ENCODE measurements at regions not wholly inside any gene's neighbourhood (a gene's known extent, or its start where the extent isn't known, plus 50 kb on each side); places are given as distances from the start of the nearest gene placed in this dataset.

- TF ChIP-seq, protein P1, sequence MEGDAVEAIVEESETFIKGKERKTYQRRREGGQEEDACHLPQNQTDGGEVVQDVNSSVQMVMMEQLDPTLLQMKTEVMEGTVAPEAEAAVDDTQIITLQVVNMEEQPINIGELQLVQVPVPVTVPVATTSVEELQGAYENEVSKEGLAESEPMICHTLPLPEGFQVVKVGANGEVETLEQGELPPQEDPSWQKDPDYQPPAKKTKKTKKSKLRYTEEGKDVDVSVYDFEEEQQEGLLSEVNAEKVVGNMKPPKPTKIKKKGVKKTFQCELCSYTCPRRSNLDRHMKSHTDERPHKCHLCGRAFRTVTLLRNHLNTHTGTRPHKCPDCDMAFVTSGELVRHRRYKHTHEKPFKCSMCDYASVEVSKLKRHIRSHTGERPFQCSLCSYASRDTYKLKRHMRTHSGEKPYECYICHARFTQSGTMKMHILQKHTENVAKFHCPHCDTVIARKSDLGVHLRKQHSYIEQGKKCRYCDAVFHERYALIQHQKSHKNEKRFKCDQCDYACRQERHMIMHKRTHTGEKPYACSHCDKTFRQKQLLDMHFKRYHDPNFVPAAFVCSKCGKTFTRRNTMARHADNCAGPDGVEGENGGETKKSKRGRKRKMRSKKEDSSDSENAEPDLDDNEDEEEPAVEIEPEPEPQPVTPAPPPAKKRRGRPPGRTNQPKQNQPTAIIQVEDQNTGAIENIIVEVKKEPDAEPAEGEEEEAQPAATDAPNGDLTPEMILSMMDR (conservative IDR thresholded peaks at IDR 0.05 in 1 of 2, IDR thresholded peaks at IDR 0.05 in 1 of 2; ENCODE audit: low read depth in 1 of 2, low read length in 2 of 2), result no peak
- no peak for TF ChIP-seq EZH2 (IDR thresholded peaks at IDR 0.05; ENCODE audit: low read length, missing control alignments)
Measured at GRCh38 chr18:78781601-78781960, 198.0 kb upstream of the SALL3 start.

Measured in fibroblast of lung (primary cell).